ENCODE measurements at regions not wholly inside any gene's neighbourhood (a gene's known extent, or its start where the extent isn't known, plus 50 kb on each side); places are given as distances from the start of the nearest gene placed in this dataset.
"Not testable (repeated sequence)": the region's sequence is repeated elsewhere in the genome, so short reads cannot be mapped to it uniquely, and the experiment has no call there.

GRCh38 chr9:7489036-7489435 lies 310.5 kb downstream of the DMAC1 start:
- FAIRE-seq, result no peak
- no peaks in the 10 kb centered on the region for H3K27me3 ChIP-seq (ENCODE audit: control insufficient read depth, insufficient read depth, low read length)

GRCh38 chr9:7484014-7484413 lies 315.6 kb downstream of the DMAC1 start:
- not testable (repeated sequence) for DNase-seq (ENCODE audit: low read depth); H3K27me3 ChIP-seq (ENCODE audit: control insufficient read depth, insufficient read depth, low read length); H3K4me3 ChIP-seq (ENCODE audit: low read depth, low read length); FAIRE-seq; H3K36me3 ChIP-seq (ENCODE audit: control insufficient read depth, insufficient read depth, low read length)

More at GRCh38 chr9:7489036-7489435, 310.5 kb downstream of the DMAC1 start:
- TF ChIP-seq, protein P1, sequence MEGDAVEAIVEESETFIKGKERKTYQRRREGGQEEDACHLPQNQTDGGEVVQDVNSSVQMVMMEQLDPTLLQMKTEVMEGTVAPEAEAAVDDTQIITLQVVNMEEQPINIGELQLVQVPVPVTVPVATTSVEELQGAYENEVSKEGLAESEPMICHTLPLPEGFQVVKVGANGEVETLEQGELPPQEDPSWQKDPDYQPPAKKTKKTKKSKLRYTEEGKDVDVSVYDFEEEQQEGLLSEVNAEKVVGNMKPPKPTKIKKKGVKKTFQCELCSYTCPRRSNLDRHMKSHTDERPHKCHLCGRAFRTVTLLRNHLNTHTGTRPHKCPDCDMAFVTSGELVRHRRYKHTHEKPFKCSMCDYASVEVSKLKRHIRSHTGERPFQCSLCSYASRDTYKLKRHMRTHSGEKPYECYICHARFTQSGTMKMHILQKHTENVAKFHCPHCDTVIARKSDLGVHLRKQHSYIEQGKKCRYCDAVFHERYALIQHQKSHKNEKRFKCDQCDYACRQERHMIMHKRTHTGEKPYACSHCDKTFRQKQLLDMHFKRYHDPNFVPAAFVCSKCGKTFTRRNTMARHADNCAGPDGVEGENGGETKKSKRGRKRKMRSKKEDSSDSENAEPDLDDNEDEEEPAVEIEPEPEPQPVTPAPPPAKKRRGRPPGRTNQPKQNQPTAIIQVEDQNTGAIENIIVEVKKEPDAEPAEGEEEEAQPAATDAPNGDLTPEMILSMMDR (IDR thresholded peaks at IDR 0.05; ENCODE audit: insufficient read depth, low read length, severe bottlenecking), result no peak
- DNase-seq (ENCODE audit: low read depth), result peak; percentile 23
- H3K4me3 ChIP-seq (ENCODE audit: low read depth, low read length), result no peak overlapping the region
- H3K36me3 ChIP-seq (ENCODE audit: control insufficient read depth, insufficient read depth, low read length), result no peaks in the 10 kb centered on the region

DNA sequence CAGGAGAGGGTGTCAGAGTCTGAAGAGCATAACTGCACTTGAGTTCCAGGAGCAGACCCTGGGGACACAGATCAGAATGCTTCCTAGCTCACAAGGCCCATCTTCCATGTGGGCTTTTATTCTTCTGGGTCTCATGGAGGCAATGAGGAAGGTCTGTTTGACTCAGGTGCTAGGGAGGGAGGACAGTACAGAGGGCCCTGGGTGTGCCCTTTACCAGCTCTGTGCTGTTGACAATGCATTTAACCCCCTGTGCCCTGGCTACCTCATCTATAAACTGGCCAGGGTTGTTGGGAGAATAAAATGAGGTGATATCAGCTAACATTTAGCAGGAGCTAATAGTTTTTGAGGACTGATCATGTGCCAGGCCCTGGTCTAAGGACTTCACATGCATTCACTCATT lies 318.0 kb downstream of the DMAC1 start:
- Histone ChIP-seq H3K4me3 (ENCODE audit: low read depth, low read length) (no peak overlapping the region), H3K27me3 (ENCODE audit: control insufficient read depth, insufficient read depth, low read length) (no peaks in the 10 kb centered on the region), H3K36me3 (ENCODE audit: control insufficient read depth, insufficient read depth, low read length) (no peaks in the 10 kb centered on the region)
- TF ChIP-seq, protein P1 (IDR thresholded peaks at IDR 0.05; ENCODE audit: insufficient read depth, low read length, severe bottlenecking), result no peak
- DNase-seq (ENCODE audit: low read depth), result no peak
- FAIRE-seq, result no peak

DNA sequence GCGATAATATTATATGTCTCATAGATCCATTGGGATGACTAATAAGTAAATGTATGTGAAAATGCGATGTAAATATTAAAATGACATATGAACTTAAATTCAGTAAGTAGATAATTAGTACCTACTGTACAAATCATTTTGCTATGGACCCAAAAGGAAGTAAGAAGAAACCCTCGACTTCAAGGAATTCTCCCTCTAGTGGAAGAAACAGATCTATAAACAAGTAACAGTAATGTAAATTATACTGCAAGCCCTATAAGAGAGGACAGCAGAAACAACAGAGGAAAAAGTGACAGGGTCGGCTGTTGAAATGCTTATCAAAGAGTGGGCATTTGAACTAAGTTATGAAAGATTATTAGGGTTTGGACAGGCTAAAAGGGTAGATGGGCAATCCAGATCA lies 320.3 kb downstream of the DMAC1 start:
- TF ChIP-seq, protein P1 (IDR thresholded peaks at IDR 0.05; ENCODE audit: insufficient read depth, low read length, severe bottlenecking), result no peak
- DNase-seq (ENCODE audit: low read depth), result peak; percentile 30
- FAIRE-seq, result no peak

GRCh38 chr9:7478646-7479045 lies 320.9 kb downstream of the DMAC1 start:
- FAIRE-seq, result no peak
- TF ChIP-seq, protein P1 (IDR thresholded peaks at IDR 0.05; ENCODE audit: insufficient read depth, low read length, severe bottlenecking), result no peak
- DNase-seq (ENCODE audit: low read depth), result no peak

More for the DNA sequence above, 320.3 kb downstream of the DMAC1 start:
- Histone ChIP-seq H3K27me3 (ENCODE audit: control insufficient read depth, insufficient read depth, low read length) (no peaks in the 10 kb centered on the region), H3K36me3 (ENCODE audit: control insufficient read depth, insufficient read depth, low read length) (no peaks in the 10 kb centered on the region), H3K4me3 (ENCODE audit: low read depth, low read length) (no peak overlapping the region)

DNA sequence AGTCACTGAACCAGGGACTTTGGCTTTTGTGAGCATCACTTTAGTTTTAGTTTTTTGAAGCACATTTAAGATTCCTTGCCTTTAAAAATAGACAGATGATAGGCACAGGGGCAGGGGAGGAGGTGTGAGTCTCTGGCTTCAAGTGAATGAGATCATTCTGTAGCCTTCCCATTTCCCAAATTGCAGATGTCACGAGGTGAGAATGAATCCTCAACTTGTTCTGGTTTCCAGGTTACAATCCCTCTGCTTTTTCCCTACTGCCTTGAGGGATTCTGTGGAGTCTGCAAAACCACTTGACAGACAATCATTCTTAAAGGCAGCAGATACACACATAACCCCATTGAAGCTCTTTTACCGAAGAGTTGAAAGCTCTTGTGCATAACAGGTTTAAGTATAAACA lies 332.4 kb downstream of the DMAC1 start:
- FAIRE-seq (no peak), DNase-seq (ENCODE audit: low read depth) (peak; percentile 10)
- Histone ChIP-seq H3K4me3 (ENCODE audit: low read depth, low read length) (no peak overlapping the region), H3K36me3 (ENCODE audit: control insufficient read depth, insufficient read depth, low read length) (no peaks in the 10 kb centered on the region), H3K27me3 (ENCODE audit: control insufficient read depth, insufficient read depth, low read length) (no peaks in the 10 kb centered on the region)
- TF ChIP-seq, protein P1 (IDR thresholded peaks at IDR 0.05; ENCODE audit: insufficient read depth, low read length, severe bottlenecking), result no peak

More at GRCh38 chr9:7478646-7479045, 320.9 kb downstream of the DMAC1 start:
- Histone ChIP-seq H3K27me3 (ENCODE audit: control insufficient read depth, insufficient read depth, low read length) (no peaks in the 10 kb centered on the region), H3K4me3 (ENCODE audit: low read depth, low read length) (no peak overlapping the region), H3K36me3 (ENCODE audit: control insufficient read depth, insufficient read depth, low read length) (no peaks in the 10 kb centered on the region)
